Panc1 (cell line): ENCODE measurements at regions not wholly inside any gene's neighbourhood (a gene's known extent, or its start where the extent isn't known, plus 50 kb on each side); places are given as distances from the start of the nearest gene placed in this dataset.

Source experiments
- CTCF ChIP-seq: fragments of 450-650 bp; IDR thresholded peaks from 2 replicates; pipeline ENCODE4 v1.5.1; 2017; ENCODE audit warnings: mild to moderate bottlenecking
- POLR2AphosphoS5 ChIP-seq: IDR thresholded peaks from 2 replicates; pipeline ENCODE4 v1.6.1; 2012; ENCODE audit warnings: mild to moderate bottlenecking, low read depth, low read length, moderate library complexity
- REST ChIP-seq, 2 experiments: IDR thresholded peaks; 2 replicates each; pipeline ENCODE4 v1.6.1; 2011 to 2012; ENCODE audit warnings: low read depth in 2 of 2, control low read depth in 1 of 2, low read length in 1 of 2, mild to moderate bottlenecking in 1 of 2, moderate library complexity in 1 of 2; ENCODE audit not compliant: insufficient read depth in 1 of 2
- SIN3A ChIP-seq: IDR thresholded peaks from 2 replicates; pipeline ENCODE4 v1.6.1; 2012; ENCODE audit warnings: low read depth, mild to moderate bottlenecking, low read length, moderate library complexity, borderline replicate concordance; ENCODE audit not compliant: insufficient read depth
- TCF7L2 ChIP-seq: IDR thresholded peaks from 2 replicates; pipeline ENCODE4 v1.6.1; 2011; ENCODE audit warnings: mild to moderate bottlenecking, low read depth, low read length, inconsistent platforms

- TF ChIP-seq CTCF, result no peak
- TF ChIP-seq POLR2AphosphoS5, result no peak
- TF ChIP-seq REST (IDR thresholded peaks at IDR 0.05; ENCODE audit: insufficient read depth in 1 of 2, low read depth in 2 of 2, low read length in 1 of 2), result no peak
- TF ChIP-seq SIN3A, result no peak
- TF ChIP-seq TCF7L2, result no peak
These were observed 78.4 kb upstream of the RORA start for GRCh38 chr15:61307474-61307873.
